ENCODE measurements at regions not wholly inside any gene's neighbourhood (a gene's known extent, or its start where the extent isn't known, plus 50 kb on each side); places are given as distances from the start of the nearest gene placed in this dataset.

GRCh38 chr1:9179463-9180110 lies 50.7 kb upstream of the GPR157 start:
- Histone ChIP-seq H3K4me3 (ENCODE audit: low read length in 3 of 3) (no peak overlapping the region), H3K9me3 (ENCODE audit: control insufficient read depth in 2 of 3, insufficient read depth in 1 of 3, low read length in 3 of 3) (no peaks in the 10 kb centered on the region), H3K27me3 (ENCODE audit: control insufficient read depth, insufficient read depth, low read length) (peaks cover 11% of the 10 kb centered on the region), H3K9ac (ENCODE audit: low read length in 3 of 3) (no peak overlapping the region), H3K27ac (ENCODE audit: low read depth in 2 of 2, low read length in 2 of 2) (no peak overlapping the region), H3K36me3 (ENCODE audit: control insufficient read depth in 2 of 3, insufficient read depth in 3 of 3, low read length in 3 of 3) (no peaks in the 10 kb centered on the region), H3K4me1 (ENCODE audit: control insufficient read depth in 2 of 3, insufficient read depth in 2 of 3, low read depth in 1 of 3, low read length in 3 of 3) (peaks cover 0 to 6% (median 0%) of the 10 kb centered on the region in 3 donors)
- intact Hi-C loops (cut with DNase I): no loop called here
- DNase-seq (peak in 1 of 5 donors; percentile 39), FAIRE-seq (no peak)
- TF ChIP-seq, protein P1, sequence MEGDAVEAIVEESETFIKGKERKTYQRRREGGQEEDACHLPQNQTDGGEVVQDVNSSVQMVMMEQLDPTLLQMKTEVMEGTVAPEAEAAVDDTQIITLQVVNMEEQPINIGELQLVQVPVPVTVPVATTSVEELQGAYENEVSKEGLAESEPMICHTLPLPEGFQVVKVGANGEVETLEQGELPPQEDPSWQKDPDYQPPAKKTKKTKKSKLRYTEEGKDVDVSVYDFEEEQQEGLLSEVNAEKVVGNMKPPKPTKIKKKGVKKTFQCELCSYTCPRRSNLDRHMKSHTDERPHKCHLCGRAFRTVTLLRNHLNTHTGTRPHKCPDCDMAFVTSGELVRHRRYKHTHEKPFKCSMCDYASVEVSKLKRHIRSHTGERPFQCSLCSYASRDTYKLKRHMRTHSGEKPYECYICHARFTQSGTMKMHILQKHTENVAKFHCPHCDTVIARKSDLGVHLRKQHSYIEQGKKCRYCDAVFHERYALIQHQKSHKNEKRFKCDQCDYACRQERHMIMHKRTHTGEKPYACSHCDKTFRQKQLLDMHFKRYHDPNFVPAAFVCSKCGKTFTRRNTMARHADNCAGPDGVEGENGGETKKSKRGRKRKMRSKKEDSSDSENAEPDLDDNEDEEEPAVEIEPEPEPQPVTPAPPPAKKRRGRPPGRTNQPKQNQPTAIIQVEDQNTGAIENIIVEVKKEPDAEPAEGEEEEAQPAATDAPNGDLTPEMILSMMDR (IDR thresholded peaks at IDR 0.05; ENCODE audit: borderline replicate concordance, extremely low read depth, insufficient read depth): no peak

DNA sequence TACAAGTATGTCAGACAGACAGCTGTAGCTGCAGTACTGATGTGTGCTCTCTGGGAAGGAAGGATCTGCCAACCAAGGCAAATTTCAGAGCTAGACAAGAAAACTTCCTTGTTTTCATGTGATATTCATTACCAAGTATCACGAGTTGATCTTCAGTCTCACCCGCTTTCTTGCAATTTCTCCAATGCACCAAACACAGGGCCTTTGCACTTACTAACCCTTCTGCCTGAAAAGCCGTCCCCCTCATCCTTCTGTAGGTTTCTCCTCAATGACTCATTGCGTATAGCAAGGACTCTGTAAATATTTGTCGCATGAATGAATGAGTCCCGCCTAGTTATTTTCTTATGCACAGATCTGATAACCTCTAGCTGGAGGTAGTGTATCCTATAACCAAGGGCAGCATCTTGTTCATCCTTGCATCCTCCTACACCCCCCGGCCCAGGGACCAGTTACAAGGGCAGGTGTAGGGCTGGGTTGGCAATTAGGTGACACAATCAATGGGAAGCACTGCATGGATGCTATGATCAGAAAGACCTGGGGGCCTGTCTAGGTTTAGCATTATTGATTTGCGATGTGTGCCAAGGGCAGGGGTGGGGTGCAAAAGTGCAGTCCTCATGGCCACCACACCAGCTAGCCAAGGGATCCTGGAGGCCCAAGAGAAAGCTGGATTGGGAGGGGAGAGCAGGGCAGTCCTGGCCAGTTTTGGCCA lies 51.4 kb upstream of the GPR157 start:
- TF ChIP-seq, protein P1 (IDR thresholded peaks at IDR 0.05; ENCODE audit: borderline replicate concordance, extremely low read depth, insufficient read depth): no peak
- H3K27me3 ChIP-seq (ENCODE audit: control insufficient read depth, insufficient read depth, low read length): peaks cover 11% of the 10 kb centered on the region
- no peak for FAIRE-seq
- H3K9me3 ChIP-seq (ENCODE audit: control insufficient read depth in 2 of 3, insufficient read depth in 1 of 3, low read length in 3 of 3): no peaks in the 10 kb centered on the region
- H3K9ac ChIP-seq (ENCODE audit: low read length in 3 of 3): no peak overlapping the region
- H3K36me3 ChIP-seq (ENCODE audit: control insufficient read depth in 2 of 3, insufficient read depth in 3 of 3, low read length in 3 of 3): no peaks in the 10 kb centered on the region
- H3K4me3 ChIP-seq (ENCODE audit: low read length in 3 of 3): peak overlapping the region in 1 of 3 donors; percentile 68
- intact Hi-C loops (cut with DNase I): no loop called here
- H3K27ac ChIP-seq (ENCODE audit: low read depth in 2 of 2, low read length in 2 of 2): no peak overlapping the region
- DNase-seq: no peak
- peaks cover 0 to 6% (median 0%) of the 10 kb centered on the region in 3 donors for H3K4me1 ChIP-seq (ENCODE audit: control insufficient read depth in 2 of 3, insufficient read depth in 2 of 3, low read depth in 1 of 3, low read length in 3 of 3)

DNA sequence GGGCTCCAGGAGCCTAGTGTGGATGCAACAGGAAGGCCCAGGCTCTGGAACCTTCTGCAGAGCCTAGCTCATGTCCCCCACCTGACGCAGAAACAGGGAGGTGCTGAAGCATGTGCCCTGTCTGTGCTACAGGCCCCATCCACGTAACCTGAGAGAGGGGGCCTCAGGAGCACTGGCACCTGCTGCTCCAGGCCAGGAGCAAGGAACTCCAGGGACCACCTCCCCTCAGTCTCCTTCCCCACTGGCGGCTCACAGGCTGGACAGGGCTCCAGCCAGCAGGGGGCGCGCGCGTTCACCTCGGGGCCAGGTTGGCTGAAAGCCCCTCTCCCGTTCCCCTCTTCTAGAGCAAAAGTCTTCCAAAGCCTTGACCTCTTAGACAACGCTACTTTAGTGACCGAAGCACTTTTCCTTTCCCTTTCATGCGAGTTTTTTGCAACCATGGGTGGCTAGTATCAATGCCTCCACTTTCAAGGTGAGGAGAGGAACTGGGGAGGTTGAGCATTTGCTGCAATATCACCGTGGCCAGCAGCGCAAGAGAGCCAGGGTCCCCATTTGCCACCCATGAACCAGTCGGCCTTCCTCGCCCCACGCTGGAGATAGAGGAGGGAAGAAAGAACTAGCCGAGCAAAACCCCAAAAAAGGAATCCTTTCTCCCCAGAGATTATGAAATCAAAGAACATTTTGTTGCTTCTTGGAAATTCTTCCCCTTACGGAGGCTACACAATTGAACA lies 52.4 kb upstream of the GPR157 start:
- no peaks in the 10 kb centered on the region for H3K36me3 ChIP-seq (ENCODE audit: control insufficient read depth in 2 of 3, insufficient read depth in 3 of 3, low read length in 3 of 3)
- DNase-seq (peak; percentile 56 to 86 (median 64)), FAIRE-seq (no peak)
- no peaks in the 10 kb centered on the region for H3K9me3 ChIP-seq (ENCODE audit: control insufficient read depth in 2 of 3, insufficient read depth in 1 of 3, low read length in 3 of 3)
- H3K27ac ChIP-seq (ENCODE audit: low read depth in 2 of 2, low read length in 2 of 2): no peak overlapping the region
- TF ChIP-seq, protein P1 (IDR thresholded peaks at IDR 0.05; ENCODE audit: borderline replicate concordance, extremely low read depth, insufficient read depth): peak; percentile 68
- peak overlapping the region in 2 of 3 donors; percentile 62 to 68 for H3K4me3 ChIP-seq (ENCODE audit: low read length in 3 of 3)
- H3K4me1 ChIP-seq (ENCODE audit: control insufficient read depth in 2 of 3, insufficient read depth in 2 of 3, low read depth in 1 of 3, low read length in 3 of 3): peaks cover 0 to 6% (median 0%) of the 10 kb centered on the region in 3 donors
- intact Hi-C loops (cut with DNase I): no loop called here
- H3K9ac ChIP-seq (ENCODE audit: low read length in 3 of 3): peak overlapping the region in 1 of 3 donors; percentile 42
- peaks cover 11% of the 10 kb centered on the region for H3K27me3 ChIP-seq (ENCODE audit: control insufficient read depth, insufficient read depth, low read length)

Measured in kidney (tissue), 13 donors.